Peyer's patch (tissue), 4 donors: ENCODE measurements at regions not wholly inside any gene's neighbourhood (a gene's known extent, or its start where the extent isn't known, plus 50 kb on each side); places are given as distances from the start of the nearest gene placed in this dataset.

Experiments used
- DNase-seq, 3 donors: peaks; one replicate each; pipeline ENCODE4 v3.0.0-alpha.2; 2017 to 2019
- H3K27ac ChIP-seq, 4 donors: fragments of 200-600 bp; sonication (generic); one replicate each; pipeline ENCODE4 v1.5.1; 2016 to 2019
- H3K27me3 ChIP-seq, 2 donors: fragments of 200-600 bp; sonication (generic); one replicate each; pipeline ENCODE4 v1.5.1; 2019
- H3K36me3 ChIP-seq, 3 donors: fragments of 200-600 bp; sonication (generic); one replicate each; pipeline ENCODE4 v1.5.1; 2016 to 2019
- H3K4me1 ChIP-seq, 4 donors: fragments of 200-600 bp; sonication (generic); one replicate each; pipeline ENCODE4 v1.5.1; 2016 to 2019
- H3K4me3 ChIP-seq, 4 donors: fragments of 200-600 bp; sonication (generic); 1 replicate in 3 of 4; 2 replicates in 1 of 4; pipeline ENCODE4 v1.5.1; 2016 to 2019; ENCODE audit warnings: mild to moderate bottlenecking in 1 of 4
- H3K9me3 ChIP-seq, 4 donors: fragments of 200-600 bp; sonication (generic); one replicate each; pipeline ENCODE4 v1.5.1; 2016 to 2019; ENCODE audit warnings: mild to moderate bottlenecking in 1 of 4
- CTCF ChIP-seq, 6 experiments: fragments of 450-650 bp in 4 of 6; fragments of 200-600 bp in 2 of 6; sonication (generic) in 1 of 6; IDR thresholded peaks; one replicate each; pipeline ENCODE4 v1.5.1; 2017 to 2019; ENCODE audit warnings: antibody characterized with exemption in 6 of 6, mild to moderate bottlenecking in 3 of 6, moderate library complexity in 1 of 6
- POLR2A ChIP-seq, 2 donors: fragments of 450-650 bp; IDR thresholded peaks; one replicate each; pipeline ENCODE4 v1.5.1; 2017; ENCODE audit warnings: antibody characterized with exemption in 2 of 2, mild to moderate bottlenecking in 2 of 2, moderate library complexity in 2 of 2

DNA sequence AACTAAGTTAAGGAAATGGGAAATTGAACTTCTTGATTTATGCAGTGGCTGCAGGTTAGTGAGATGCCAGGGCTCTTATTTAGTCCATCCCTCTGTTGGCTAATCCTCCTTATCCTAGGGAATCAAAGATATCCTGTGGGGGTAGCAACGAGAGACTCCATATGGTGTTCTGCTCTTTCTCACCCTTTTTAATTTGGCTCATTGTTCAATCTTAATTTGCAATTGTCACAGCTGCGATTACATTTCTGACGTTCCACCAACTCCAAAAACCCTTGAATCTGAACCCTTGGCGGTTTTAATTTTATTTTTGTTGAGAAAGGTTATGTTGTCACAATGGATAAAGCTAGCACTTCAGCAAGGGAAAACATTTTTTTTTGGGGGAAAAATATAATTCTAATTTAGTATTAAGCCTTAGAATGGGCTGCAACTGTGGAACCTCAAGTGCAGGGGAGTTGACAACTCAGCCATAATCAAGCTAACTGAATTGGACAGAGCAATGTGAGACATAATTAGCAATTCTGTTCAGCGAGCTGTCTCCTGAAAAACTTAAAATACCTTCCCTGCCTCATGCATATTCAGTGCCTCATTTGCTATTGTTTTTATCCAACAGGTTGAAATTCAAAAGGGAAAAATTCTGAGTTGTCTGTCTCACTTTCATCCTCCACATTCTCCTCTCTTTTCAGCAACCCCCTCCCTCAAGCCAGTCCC is 91.3 kb downstream of the MAT2B start:
- no peak for TF ChIP-seq POLR2A (IDR thresholded peaks at IDR 0.05)
- no peak for TF ChIP-seq CTCF (IDR thresholded peaks at IDR 0.05)
- Histone ChIP-seq H3K4me3 (no peak overlapping the region), H3K36me3 (no peaks in the 10 kb centered on the region), H3K27me3 (no peaks in the 10 kb centered on the region), H3K4me1 (no peaks in the 10 kb centered on the region), H3K27ac (no peak overlapping the region), H3K9me3 (no peaks in the 10 kb centered on the region)
- DNase-seq = no peak

GRCh38 chr5:163604013-163604412 is 98.6 kb downstream of the MAT2B start:
- no peak overlapping the region for H3K27ac ChIP-seq
- H3K4me1 ChIP-seq = no peaks in the 10 kb centered on the region
- no peaks in the 10 kb centered on the region for H3K27me3 ChIP-seq
- no peak overlapping the region for H3K4me3 ChIP-seq
- TF ChIP-seq CTCF (IDR thresholded peaks at IDR 0.05) (no peak), POLR2A (IDR thresholded peaks at IDR 0.05) (no peak)
- DNase-seq = no peak
- no peaks in the 10 kb centered on the region for H3K9me3 ChIP-seq
- no peaks in the 10 kb centered on the region for H3K36me3 ChIP-seq

DNA sequence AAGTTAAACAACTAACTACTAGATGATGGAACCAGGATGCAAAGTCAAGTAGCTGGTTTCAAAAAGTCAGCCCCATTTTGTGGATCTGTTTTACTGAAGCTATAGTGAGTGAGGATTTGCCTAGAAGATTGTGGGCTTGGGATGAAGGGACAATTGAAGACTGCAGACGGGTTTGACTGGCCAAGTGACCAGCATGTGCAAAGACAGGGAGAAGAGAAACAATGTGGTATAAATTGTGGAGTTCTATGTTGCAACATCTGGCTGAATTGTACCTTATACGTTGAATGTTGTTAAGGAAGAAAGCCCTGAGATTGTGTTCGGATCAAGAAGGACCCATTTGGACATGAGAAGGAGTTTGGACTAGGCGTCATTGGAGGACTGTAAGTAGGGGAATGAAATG is 101.8 kb downstream of the MAT2B start:
- H3K4me3 ChIP-seq = no peak overlapping the region
- H3K27ac ChIP-seq = no peak overlapping the region
- H3K9me3 ChIP-seq = no peaks in the 10 kb centered on the region
- TF ChIP-seq CTCF (IDR thresholded peaks at IDR 0.05) (no peak), POLR2A (IDR thresholded peaks at IDR 0.05) (no peak)
- no peaks in the 10 kb centered on the region for H3K36me3 ChIP-seq
- no peaks in the 10 kb centered on the region for H3K4me1 ChIP-seq
- H3K27me3 ChIP-seq = no peaks in the 10 kb centered on the region
- no peak for DNase-seq

DNA sequence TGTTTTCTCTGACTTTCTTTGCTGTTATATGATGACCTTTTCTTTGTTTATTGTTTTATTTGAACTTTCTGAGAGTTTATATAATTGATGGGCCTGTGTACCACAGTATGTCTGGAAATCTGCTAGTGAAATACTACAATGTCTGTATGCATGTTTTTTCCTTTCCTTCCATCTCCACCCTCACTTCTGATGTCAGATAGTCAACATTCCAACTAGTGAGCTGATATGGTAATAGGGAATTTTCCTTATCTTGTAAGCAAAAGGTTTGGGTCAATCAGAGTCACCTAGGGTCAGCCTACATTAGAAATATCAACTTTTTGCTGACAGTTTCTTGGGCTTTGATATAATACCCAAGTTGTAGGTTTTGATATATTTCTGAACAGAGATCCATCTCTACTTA is 103.2 kb downstream of the MAT2B start:
- Histone ChIP-seq H3K27ac (no peak overlapping the region), H3K36me3 (no peaks in the 10 kb centered on the region), H3K4me1 (no peaks in the 10 kb centered on the region), H3K9me3 (no peaks in the 10 kb centered on the region), H3K4me3 (no peak overlapping the region), H3K27me3 (no peaks in the 10 kb centered on the region)
- DNase-seq = no peak
- TF ChIP-seq CTCF (IDR thresholded peaks at IDR 0.05) (no peak), POLR2A (IDR thresholded peaks at IDR 0.05) (no peak)

DNA sequence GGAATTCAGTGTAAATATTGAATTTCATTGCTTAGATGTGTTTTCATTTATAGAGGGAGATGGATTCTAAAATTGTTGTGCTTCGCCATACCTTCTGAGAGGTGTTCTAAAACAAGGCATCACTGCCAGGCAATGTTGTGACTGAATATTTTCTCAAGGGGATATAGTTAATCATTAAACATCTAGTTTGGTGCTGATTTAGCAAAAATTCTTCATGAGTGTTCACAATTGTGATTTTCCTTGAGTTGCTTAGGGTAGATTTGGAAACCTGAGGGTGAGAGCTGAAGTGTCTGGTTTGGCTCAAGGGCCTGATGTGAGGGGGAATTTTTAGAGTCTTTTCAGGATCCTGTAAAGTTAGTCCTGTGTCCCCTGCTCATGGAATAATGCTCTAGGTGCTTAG is 104.5 kb downstream of the MAT2B start:
- no peaks in the 10 kb centered on the region for H3K9me3 ChIP-seq
- H3K27ac ChIP-seq = no peak overlapping the region
- H3K27me3 ChIP-seq = no peaks in the 10 kb centered on the region
- no peak overlapping the region for H3K4me3 ChIP-seq
- TF ChIP-seq CTCF (IDR thresholded peaks at IDR 0.05) (no peak), POLR2A (IDR thresholded peaks at IDR 0.05) (no peak)
- no peak for DNase-seq
- H3K36me3 ChIP-seq = no peaks in the 10 kb centered on the region
- H3K4me1 ChIP-seq = no peaks in the 10 kb centered on the region
